ENCODE measurements at regions not wholly inside any gene's neighbourhood (a gene's known extent, or its start where the extent isn't known, plus 50 kb on each side); places are given as distances from the start of the nearest gene placed in this dataset.

DNA sequence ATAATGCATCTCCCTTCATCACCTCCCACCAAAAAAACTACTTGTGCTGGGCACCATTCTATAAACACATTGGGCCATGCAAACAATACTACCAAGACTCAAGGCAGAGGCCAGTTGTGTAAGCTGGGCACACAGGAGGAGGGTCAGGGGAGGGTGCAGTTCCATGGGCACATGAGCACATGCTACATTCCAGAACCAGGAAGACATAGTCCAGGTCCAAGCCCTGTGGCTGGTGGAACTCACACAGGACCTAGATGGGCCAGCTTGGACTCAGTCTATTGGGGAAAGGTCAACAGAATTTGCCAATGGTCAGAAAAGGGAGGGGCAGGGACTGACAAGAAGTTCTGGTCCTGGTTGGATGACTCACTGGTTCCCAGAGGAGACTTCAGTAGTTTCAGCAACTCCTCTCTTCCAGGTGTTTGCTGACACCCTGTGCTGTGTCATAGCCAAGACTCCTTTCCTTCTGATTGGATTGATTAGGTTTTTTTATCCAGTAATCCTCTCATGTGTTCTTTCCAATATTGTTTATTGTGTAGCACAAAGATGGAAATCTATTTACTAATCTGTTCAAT, 249.7 kb downstream of the C1orf94 start:
- FAIRE-seq (no peak), DNase-seq (ENCODE audit: low read depth) (peak; percentile 7)
- Histone ChIP-seq H3K36me3 (ENCODE audit: control insufficient read depth, insufficient read depth, low read length) (no peaks in the 10 kb centered on the region), H3K27me3 (ENCODE audit: control insufficient read depth, insufficient read depth, low read length) (no peaks in the 10 kb centered on the region), H3K4me3 (ENCODE audit: low read depth, low read length) (no peak overlapping the region)
- TF ChIP-seq, protein P1, sequence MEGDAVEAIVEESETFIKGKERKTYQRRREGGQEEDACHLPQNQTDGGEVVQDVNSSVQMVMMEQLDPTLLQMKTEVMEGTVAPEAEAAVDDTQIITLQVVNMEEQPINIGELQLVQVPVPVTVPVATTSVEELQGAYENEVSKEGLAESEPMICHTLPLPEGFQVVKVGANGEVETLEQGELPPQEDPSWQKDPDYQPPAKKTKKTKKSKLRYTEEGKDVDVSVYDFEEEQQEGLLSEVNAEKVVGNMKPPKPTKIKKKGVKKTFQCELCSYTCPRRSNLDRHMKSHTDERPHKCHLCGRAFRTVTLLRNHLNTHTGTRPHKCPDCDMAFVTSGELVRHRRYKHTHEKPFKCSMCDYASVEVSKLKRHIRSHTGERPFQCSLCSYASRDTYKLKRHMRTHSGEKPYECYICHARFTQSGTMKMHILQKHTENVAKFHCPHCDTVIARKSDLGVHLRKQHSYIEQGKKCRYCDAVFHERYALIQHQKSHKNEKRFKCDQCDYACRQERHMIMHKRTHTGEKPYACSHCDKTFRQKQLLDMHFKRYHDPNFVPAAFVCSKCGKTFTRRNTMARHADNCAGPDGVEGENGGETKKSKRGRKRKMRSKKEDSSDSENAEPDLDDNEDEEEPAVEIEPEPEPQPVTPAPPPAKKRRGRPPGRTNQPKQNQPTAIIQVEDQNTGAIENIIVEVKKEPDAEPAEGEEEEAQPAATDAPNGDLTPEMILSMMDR (IDR thresholded peaks at IDR 0.05; ENCODE audit: insufficient read depth, low read length, severe bottlenecking), result no peak

DNA sequence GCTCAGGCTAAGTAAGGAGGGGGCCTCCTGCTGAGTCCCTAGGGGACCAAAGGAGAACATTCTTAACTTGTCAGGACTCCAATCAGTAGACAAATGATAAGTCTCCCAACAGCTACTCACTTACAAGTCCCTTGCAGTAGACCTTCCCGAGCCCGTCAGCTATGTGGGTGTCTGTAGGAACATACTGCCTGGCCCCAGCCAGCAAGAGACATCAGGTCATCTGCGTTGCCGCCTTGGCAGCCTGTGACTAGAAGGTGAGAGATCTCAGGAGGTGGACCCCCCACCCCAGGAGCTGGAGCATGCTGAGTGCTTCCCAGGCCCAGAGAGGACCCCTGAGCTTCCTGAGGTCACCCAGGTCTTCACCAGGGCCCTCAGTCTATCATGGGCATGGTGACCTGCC, 250.5 kb downstream of the C1orf94 start:
- TF ChIP-seq, protein P1 (IDR thresholded peaks at IDR 0.05; ENCODE audit: insufficient read depth, low read length, severe bottlenecking), result no peak
- no peak for FAIRE-seq
- DNase-seq (ENCODE audit: low read depth), result no peak
- H3K27me3 ChIP-seq (ENCODE audit: control insufficient read depth, insufficient read depth, low read length), result no peaks in the 10 kb centered on the region
- no peaks in the 10 kb centered on the region for H3K36me3 ChIP-seq (ENCODE audit: control insufficient read depth, insufficient read depth, low read length)
- H3K4me3 ChIP-seq (ENCODE audit: low read depth, low read length), result no peak overlapping the region

DNA sequence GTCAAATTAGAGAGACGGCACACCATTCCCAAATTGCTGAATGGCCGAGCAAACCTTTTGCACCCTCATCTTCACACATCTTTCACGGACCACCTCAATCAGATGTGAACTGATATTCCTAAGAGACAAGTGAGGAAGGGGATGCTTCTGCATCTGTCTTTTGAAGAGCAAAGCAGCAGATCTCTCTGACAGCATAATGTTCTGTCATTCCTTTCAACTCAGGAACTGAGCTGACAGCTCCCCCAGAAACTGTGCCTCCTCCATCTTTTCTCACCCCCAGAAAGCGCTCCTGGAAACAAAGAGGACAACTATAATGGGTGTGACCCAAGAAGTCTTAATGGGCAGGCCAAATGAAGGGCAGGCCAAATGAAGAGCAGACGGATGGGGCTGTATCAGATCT, 256.4 kb downstream of the C1orf94 start:
- FAIRE-seq (no peak), DNase-seq (ENCODE audit: low read depth) (no peak)
- TF ChIP-seq, protein P1 (IDR thresholded peaks at IDR 0.05; ENCODE audit: insufficient read depth, low read length, severe bottlenecking), result no peak
- Histone ChIP-seq H3K27me3 (ENCODE audit: control insufficient read depth, insufficient read depth, low read length) (no peaks in the 10 kb centered on the region), H3K4me3 (ENCODE audit: low read depth, low read length) (no peak overlapping the region), H3K36me3 (ENCODE audit: control insufficient read depth, insufficient read depth, low read length) (no peaks in the 10 kb centered on the region)

DNA sequence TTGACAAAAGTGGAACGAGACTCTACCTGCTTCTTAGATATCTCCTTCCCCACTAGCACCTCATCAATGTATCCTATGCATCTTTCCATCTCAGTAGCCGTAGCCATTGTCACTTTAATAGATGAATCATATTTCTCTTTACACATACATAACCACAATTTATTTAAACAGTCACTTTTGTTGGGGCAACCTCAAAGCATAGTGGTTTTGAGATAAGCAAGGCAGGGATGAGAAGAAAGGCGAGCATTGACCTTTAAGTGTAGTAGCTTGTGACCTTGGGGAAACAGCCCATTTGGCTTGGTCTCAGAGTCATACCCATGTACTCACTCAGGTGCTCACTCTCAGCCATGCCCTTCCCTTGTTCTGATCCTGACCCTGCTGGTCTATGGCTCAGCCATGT, 260.1 kb downstream of the C1orf94 start:
- no peaks in the 10 kb centered on the region for H3K36me3 ChIP-seq (ENCODE audit: control insufficient read depth, insufficient read depth, low read length)
- H3K27me3 ChIP-seq (ENCODE audit: control insufficient read depth, insufficient read depth, low read length), result no peaks in the 10 kb centered on the region
- FAIRE-seq (no peak), DNase-seq (ENCODE audit: low read depth) (no peak)
- no peak overlapping the region for H3K4me3 ChIP-seq (ENCODE audit: low read depth, low read length)
- TF ChIP-seq, protein P1 (IDR thresholded peaks at IDR 0.05; ENCODE audit: insufficient read depth, low read length, severe bottlenecking), result no peak

DNA sequence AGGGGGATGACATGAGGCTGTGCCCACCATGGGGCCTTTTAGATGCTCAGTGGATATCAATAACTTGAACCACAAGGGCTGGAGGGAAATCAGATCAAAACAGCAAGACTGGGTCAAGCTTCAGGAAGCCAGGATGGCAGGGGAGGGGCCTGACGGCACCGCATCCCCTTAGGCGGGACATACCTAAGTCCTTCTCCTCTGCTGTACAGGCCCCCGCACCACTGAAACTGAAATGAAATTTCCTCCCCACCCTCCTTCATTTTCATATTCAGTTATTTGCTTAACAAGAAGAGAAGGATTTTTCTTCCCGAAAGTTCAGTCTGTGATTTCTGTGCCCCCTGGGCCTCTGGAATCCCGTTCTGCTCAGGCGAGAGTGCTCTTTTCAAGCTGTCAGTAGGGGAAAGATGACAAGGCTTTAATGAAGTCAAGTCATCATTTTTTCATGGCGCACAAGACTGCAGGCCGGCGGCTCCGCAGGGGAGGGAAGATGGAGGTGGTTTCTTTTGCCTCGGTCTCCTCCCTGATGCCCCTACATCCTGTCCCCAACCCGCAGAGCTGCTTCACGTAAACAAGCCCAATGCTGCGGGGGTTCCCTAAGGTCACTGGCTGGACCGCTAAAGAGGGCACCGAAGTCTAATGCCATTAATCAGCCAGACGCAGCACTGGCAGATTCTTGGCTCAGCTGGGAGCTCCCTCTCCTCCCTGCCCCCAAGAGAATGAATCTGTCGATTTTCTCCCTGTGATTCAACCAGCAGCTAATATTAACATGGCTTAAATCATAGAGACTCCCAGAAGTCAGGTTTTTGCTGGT, 264.8 kb downstream of the C1orf94 start:
- TF ChIP-seq, protein P1 (IDR thresholded peaks at IDR 0.05; ENCODE audit: insufficient read depth, low read length, severe bottlenecking), result no peak
- FAIRE-seq (no peak), DNase-seq (ENCODE audit: low read depth) (no peak)
- H3K27me3 ChIP-seq (ENCODE audit: control insufficient read depth, insufficient read depth, low read length), result no peaks in the 10 kb centered on the region
- H3K36me3 ChIP-seq (ENCODE audit: control insufficient read depth, insufficient read depth, low read length), result no peaks in the 10 kb centered on the region
- no peak overlapping the region for H3K4me3 ChIP-seq (ENCODE audit: low read depth, low read length)

Measured in bronchial epithelial cell (primary cell).